ENCODE measurements at regions not wholly inside any gene's neighbourhood (a gene's known extent, or its start where the extent isn't known, plus 50 kb on each side); places are given as distances from the start of the nearest gene placed in this dataset.

DNA sequence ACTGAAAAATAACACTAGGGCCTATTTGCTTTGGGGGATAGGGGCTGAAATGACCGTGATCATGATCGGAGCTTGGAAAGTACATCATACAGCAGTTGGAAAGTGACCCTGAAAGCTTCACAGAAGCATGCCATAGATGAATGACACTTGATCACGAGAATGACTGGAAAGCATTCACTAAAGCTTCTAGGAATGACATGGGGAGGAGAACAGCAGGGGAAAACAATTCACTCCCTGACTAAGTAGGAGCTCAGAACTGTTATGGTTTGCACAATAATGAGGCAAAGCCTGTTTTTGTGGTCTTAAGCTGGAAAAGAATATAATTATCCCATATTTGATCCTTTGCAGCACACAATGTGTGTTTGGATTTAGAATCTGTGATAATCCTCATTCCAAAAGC, 237.5 kb downstream of the NOL4 start:
- Histone ChIP-seq H3K36me3 (ENCODE audit: control insufficient read depth in 2 of 2, extremely low read depth in 1 of 2, insufficient read depth in 2 of 2, low read length in 2 of 2) (no peaks in the 10 kb centered on the region), H3K4me1 (ENCODE audit: control insufficient read depth, extremely low read depth, insufficient read depth, low read length) (no peaks in the 10 kb centered on the region), H2AFZ (ENCODE audit: low read depth, low read length) (no peak overlapping the region), H3K9me3 (replicated peaks; ENCODE audit: control insufficient read depth, insufficient read depth, low read length) (no peaks in the 10 kb centered on the region), H3K9me1 (replicated peaks; ENCODE audit: control insufficient read depth, extremely low read depth, insufficient read depth, low read length) (no peaks in the 10 kb centered on the region), H4K20me1 (replicated peaks; ENCODE audit: control insufficient read depth, extremely low read depth, insufficient read depth, low read length) (no peaks in the 10 kb centered on the region), H3K4me3 (replicated peaks in 1 of 3; ENCODE audit: insufficient read depth in 1 of 3, low read depth in 1 of 3, low read length in 3 of 3) (no peak overlapping the region), H3K27ac (ENCODE audit: insufficient read depth, low read depth, low read length) (no peak overlapping the region), H3K4me2 (ENCODE audit: insufficient read depth, low read length) (no peak overlapping the region), H3K79me2 (ENCODE audit: control insufficient read depth, insufficient read depth, low read length) (no peaks in the 10 kb centered on the region), H3K27me3 (ENCODE audit: control insufficient read depth in 2 of 2, insufficient read depth in 2 of 2, low read length in 2 of 2) (no peaks in the 10 kb centered on the region), H3K9ac (replicated peaks; ENCODE audit: extremely low read depth, insufficient read depth, low read length) (no peak overlapping the region)
- ChIA-PET POLR2A (no interaction called here), CTCF (no interaction called here)
- no TSS peak for BruUV-seq (replicated peaks)
- FAIRE-seq (no peak), DNase-seq (ENCODE audit: low read depth, low spot score) (no peak)
- TF ChIP-seq GATA2 (IDR thresholded peaks at IDR 0.05; ENCODE audit: insufficient read depth, insufficient read length, low read depth, low read length) (no peak), JUN (IDR thresholded peaks at IDR 0.05; ENCODE audit: borderline replicate concordance, insufficient read depth, insufficient read length, low read depth) (no peak), FOS (IDR thresholded peaks at IDR 0.05; ENCODE audit: borderline replicate concordance, insufficient read depth, low read length) (no peak), POLR2A (IDR thresholded peaks at IDR 0.05; ENCODE audit: low read depth, low read length) (no peak), POLR2AphosphoS5 (IDR thresholded peaks at IDR 0.05; ENCODE audit: insufficient read depth, low read depth, low read length) (no peak), EZH2 (IDR thresholded peaks at IDR 0.05; ENCODE audit: borderline replicate concordance, low read depth, low read length, severe bottlenecking) (no peak), MYC (IDR thresholded peaks at IDR 0.05; ENCODE audit: low read depth, low read length) (no peak)
- TF ChIP-seq, protein P1, sequence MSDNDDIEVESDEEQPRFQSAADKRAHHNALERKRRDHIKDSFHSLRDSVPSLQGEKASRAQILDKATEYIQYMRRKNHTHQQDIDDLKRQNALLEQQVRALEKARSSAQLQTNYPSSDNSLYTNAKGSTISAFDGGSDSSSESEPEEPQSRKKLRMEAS (IDR thresholded peaks at IDR 0.05; ENCODE audit: insufficient read depth, insufficient read length), result no peak
- TF ChIP-seq, protein P2, sequence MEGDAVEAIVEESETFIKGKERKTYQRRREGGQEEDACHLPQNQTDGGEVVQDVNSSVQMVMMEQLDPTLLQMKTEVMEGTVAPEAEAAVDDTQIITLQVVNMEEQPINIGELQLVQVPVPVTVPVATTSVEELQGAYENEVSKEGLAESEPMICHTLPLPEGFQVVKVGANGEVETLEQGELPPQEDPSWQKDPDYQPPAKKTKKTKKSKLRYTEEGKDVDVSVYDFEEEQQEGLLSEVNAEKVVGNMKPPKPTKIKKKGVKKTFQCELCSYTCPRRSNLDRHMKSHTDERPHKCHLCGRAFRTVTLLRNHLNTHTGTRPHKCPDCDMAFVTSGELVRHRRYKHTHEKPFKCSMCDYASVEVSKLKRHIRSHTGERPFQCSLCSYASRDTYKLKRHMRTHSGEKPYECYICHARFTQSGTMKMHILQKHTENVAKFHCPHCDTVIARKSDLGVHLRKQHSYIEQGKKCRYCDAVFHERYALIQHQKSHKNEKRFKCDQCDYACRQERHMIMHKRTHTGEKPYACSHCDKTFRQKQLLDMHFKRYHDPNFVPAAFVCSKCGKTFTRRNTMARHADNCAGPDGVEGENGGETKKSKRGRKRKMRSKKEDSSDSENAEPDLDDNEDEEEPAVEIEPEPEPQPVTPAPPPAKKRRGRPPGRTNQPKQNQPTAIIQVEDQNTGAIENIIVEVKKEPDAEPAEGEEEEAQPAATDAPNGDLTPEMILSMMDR (IDR thresholded peaks at IDR 0.05; ENCODE audit: extremely low read depth in 1 of 2, insufficient read depth in 1 of 2, low read depth in 1 of 2, low read length in 2 of 2), result no peak
- dilution Hi-C loops (cut with MboI; ENCODE audit: extremely low pct_ligation_motif_present, low sequenced_read_pairs), result no loop called here
- intact Hi-C loops (cut with micrococcal nuclease), result no loop called here

Data from endothelial cell of umbilical vein (primary cell).